SK-N-SH treated with all-trans-retinoic acid at 6 μM for 48 hours (cell line): ENCODE measurements at regions not wholly inside any gene's neighbourhood (a gene's known extent, or its start where the extent isn't known, plus 50 kb on each side); places are given as distances from the start of the nearest gene placed in this dataset.

Experiments
- CREB5 ChIP-seq: fragments of 250-450 bp; sonication (Bioruptor Pico); IDR thresholded peaks from 2 replicates; pipeline ENCODE4 v1.5.1; 2020; ENCODE audit warnings: low read depth, mild to moderate bottlenecking, moderate library complexity
- CSDC2 ChIP-seq: fragments of 250-450 bp; sonication (Bioruptor Pico); IDR thresholded peaks from 2 replicates; pipeline ENCODE4 v1.5.0; 2020; ENCODE audit warnings: mild to moderate bottlenecking, moderate library complexity
- CSRNP3 ChIP-seq: fragments of 250-450 bp; sonication (Bioruptor Pico); IDR thresholded peaks from 2 replicates; pipeline ENCODE4 v1.5.1; 2021; ENCODE audit warnings: mild to moderate bottlenecking, moderate library complexity
- GLIS3 ChIP-seq: fragments of 250-450 bp; sonication (Bioruptor Pico); IDR thresholded peaks from 2 replicates; pipeline ENCODE4 v1.5.0; 2020; ENCODE audit warnings: mild to moderate bottlenecking, moderate library complexity
- ISL1 ChIP-seq: fragments of 250-450 bp; sonication (Bioruptor Pico); IDR thresholded peaks from 2 replicates; pipeline ENCODE4 v2.1.2; 2022; ENCODE audit warnings: mild to moderate bottlenecking, moderate library complexity
- PATZ1 ChIP-seq: fragments of 250-450 bp; sonication (Bioruptor Pico); IDR thresholded peaks from 2 replicates; pipeline ENCODE4 v1.8.0; 2020; ENCODE audit warnings: mild to moderate bottlenecking, moderate library complexity, borderline replicate concordance
- PPARA ChIP-seq: fragments of 250-450 bp; sonication (Bioruptor Pico); IDR thresholded peaks from 2 replicates; pipeline ENCODE4 v1.5.0; 2020; ENCODE audit warnings: mild to moderate bottlenecking, borderline replicate concordance
- TCF4 ChIP-seq: fragments of 250-450 bp; sonication (Bioruptor Pico); IDR thresholded peaks from 2 replicates; pipeline ENCODE4 v1.8.0; 2021; ENCODE audit warnings: mild to moderate bottlenecking, moderate library complexity, borderline replicate concordance
- TOX ChIP-seq: fragments of 250-450 bp; sonication (Bioruptor Pico); IDR thresholded peaks from 2 replicates; pipeline ENCODE4 v1.8.0; 2021; ENCODE audit warnings: mild to moderate bottlenecking, moderate library complexity, borderline replicate concordance
- ZFP3 ChIP-seq: fragments of 250-450 bp; sonication (Bioruptor Pico); IDR thresholded peaks from 2 replicates; pipeline ENCODE4 v1.5.0; 2020; ENCODE audit warnings: mild to moderate bottlenecking, moderate library complexity
- ZNF70 ChIP-seq: fragments of 450-650 bp; formaldehyde crosslinking; IDR thresholded peaks from 2 replicates; pipeline ENCODE4 v1.5.0; 2020; ENCODE audit warnings: mild to moderate bottlenecking, moderate library complexity
- ZNF8 ChIP-seq: fragments of 450-650 bp; formaldehyde crosslinking; IDR thresholded peaks from 2 replicates; pipeline ENCODE4 v1.5.0; 2020; ENCODE audit warnings: mild to moderate bottlenecking, moderate library complexity

GRCh38 chr20:22511943-22512910, 72.1 kb downstream of the FOXA2 start:
- TF ChIP-seq CSDC2 (CRISPR knock-in tag) (no peak), GLIS3 (CRISPR knock-in tag) (no peak), ZNF70 (no peak), PATZ1 (CRISPR knock-in tag) (no peak), ZFP3 (CRISPR knock-in tag) (no peak), ZNF8 (CRISPR knock-in tag) (no peak), CREB5 (CRISPR knock-in tag) (no peak), TOX (CRISPR knock-in tag) (no peak), CSRNP3 (CRISPR knock-in tag) (no peak), PPARA (CRISPR knock-in tag) (no peak), TCF4 (CRISPR knock-in tag) (no peak), ISL1 (CRISPR knock-in tag) (no peak)
